Activated CD4-positive, alpha-beta T cell treated with anti-CD3 and anti-CD28 coated beads, Interleukin-2, Interleukin-4, amounts not matched to agents 100 ng/mL and 50 ng/mL, durations not matched to agents 16 hours and 8 hours (primary cell): ENCODE measurements at regions not wholly inside any gene's neighbourhood (a gene's known extent, or its start where the extent isn't known, plus 50 kb on each side); places are given as distances from the start of the nearest gene placed in this dataset.
A peak's percentile ranks its signal among the peaks of the same experiment; 100 is the strongest.
"Not testable (repeated sequence)": the region's sequence is repeated elsewhere in the genome, so short reads cannot be mapped to it uniquely, and the experiment has no call there.

Source experiments
- DNase-seq: peaks from one replicate; pipeline ENCODE4 v3.0.0-alpha.2; 2020; ENCODE audit warnings: low spot score

- no peak for DNase-seq
Observed at GRCh38 chr18:37844209-37844970, 278.8 kb upstream of the CELF4 start.

GRCh38 chr18:37838083-37838482 is 272.5 kb upstream of the CELF4 start:
- DNase-seq: no peak

- DNase-seq: no peak
Observed at GRCh38 chr18:37836071-37836970, 270.7 kb upstream of the CELF4 start.

GRCh38 chr18:37832010-37832695 is 266.6 kb upstream of the CELF4 start:
- DNase-seq: not testable (repeated sequence)

- DNase-seq: no peak
Observed at GRCh38 chr18:37812961-37813360, 247.4 kb upstream of the CELF4 start.

- no peak for DNase-seq
Observed at GRCh38 chr18:37805773-37806404, 240.3 kb upstream of the CELF4 start.

GRCh38 chr18:37796823-37797349 is 231.3 kb upstream of the CELF4 start:
- no peak for DNase-seq

GRCh38 chr18:37787452-37787851 is 221.9 kb upstream of the CELF4 start:
- no peak for DNase-seq

- DNase-seq: no peak
Observed at GRCh38 chr18:37783771-37784170, 218.2 kb upstream of the CELF4 start.

- no peak for DNase-seq
Observed at GRCh38 chr18:37779220-37779619, 213.6 kb upstream of the CELF4 start.

- peak; percentile 42 for DNase-seq
Observed at GRCh38 chr18:37778417-37779165, 213.0 kb upstream of the CELF4 start.

- no peak for DNase-seq
Observed at GRCh38 chr18:37769826-37770225, 204.2 kb upstream of the CELF4 start.

- DNase-seq: no peak
Observed at GRCh38 chr18:37764541-37765288, 199.1 kb upstream of the CELF4 start.

- no peak for DNase-seq
Observed at GRCh38 chr18:37762076-37762621, 196.6 kb upstream of the CELF4 start.

GRCh38 chr18:37754141-37754540 is 188.5 kb upstream of the CELF4 start:
- no peak for DNase-seq

- no peak for DNase-seq
Observed at GRCh38 chr18:37742436-37742835, 176.8 kb upstream of the CELF4 start.

- DNase-seq: no peak
Observed at GRCh38 chr18:37741032-37741623, 175.5 kb upstream of the CELF4 start.

GRCh38 chr18:37734406-37734805 is 168.8 kb upstream of the CELF4 start:
- DNase-seq: no peak

GRCh38 chr18:37729716-37730115 is 164.1 kb upstream of the CELF4 start:
- no peak for DNase-seq

GRCh38 chr18:37724206-37724605 is 158.6 kb upstream of the CELF4 start:
- DNase-seq: no peak
